SK-N-DZ (cell line): ENCODE measurements at regions not wholly inside any gene's neighbourhood (a gene's known extent, or its start where the extent isn't known, plus 50 kb on each side); places are given as distances from the start of the nearest gene placed in this dataset.
"Not testable (repeated sequence)": the region's sequence is repeated elsewhere in the genome, so short reads cannot be mapped to it uniquely, and the experiment has no call there.

ENCODE experiments used
- DNase-seq: peaks from one replicate; pipeline ENCODE4 v3.0.0-alpha.2; 2015; ENCODE audit warnings: low spot score

GRCh38 chr5:38149815-38150195, 108.6 kb upstream of the EGFLAM start:
- DNase-seq, result no peak

GRCh38 chr5:38148021-38148625, 110.2 kb upstream of the EGFLAM start:
- DNase-seq, result no peak

- DNase-seq, result no peak
Measured at GRCh38 chr5:38143384-38143783, 115.0 kb upstream of the EGFLAM start.

- no peak for DNase-seq
Measured at GRCh38 chr5:38141665-38142064, 116.7 kb upstream of the EGFLAM start.

GRCh38 chr5:38138574-38138973, 119.8 kb upstream of the EGFLAM start:
- DNase-seq, result no peak

- no peak for DNase-seq
Measured at GRCh38 chr5:38135486-38136039, 122.8 kb upstream of the EGFLAM start.

- no peak for DNase-seq
Measured at GRCh38 chr5:38134810-38135209, 123.5 kb upstream of the EGFLAM start.

GRCh38 chr5:38134294-38134693, 124.1 kb upstream of the EGFLAM start:
- not testable (repeated sequence) for DNase-seq

GRCh38 chr5:38131686-38132085, 126.7 kb upstream of the EGFLAM start:
- no peak for DNase-seq

GRCh38 chr5:38124321-38124720, 134.0 kb upstream of the EGFLAM start:
- DNase-seq, result no peak

- DNase-seq, result no peak
Measured at GRCh38 chr5:38121420-38121819, 136.9 kb upstream of the EGFLAM start.

- DNase-seq, result no peak
Measured at GRCh38 chr5:38119836-38120235, 138.5 kb upstream of the EGFLAM start.

- DNase-seq, result no peak
Measured at GRCh38 chr5:38117784-38118479, 140.4 kb upstream of the EGFLAM start.

- DNase-seq, result no peak
Measured at GRCh38 chr5:38115318-38115827, 143.0 kb upstream of the EGFLAM start.

- DNase-seq, result no peak
Measured at GRCh38 chr5:38113880-38114279, 144.5 kb upstream of the EGFLAM start.

GRCh38 chr5:38113456-38113855, 144.9 kb upstream of the EGFLAM start:
- DNase-seq, result no peak

- no peak for DNase-seq
Measured at GRCh38 chr5:38112938-38113337, 145.4 kb upstream of the EGFLAM start.

GRCh38 chr5:38110130-38110529, 148.2 kb upstream of the EGFLAM start:
- no peak for DNase-seq

- DNase-seq, result no peak
Measured at GRCh38 chr5:38107096-38107495, 151.3 kb upstream of the EGFLAM start.

GRCh38 chr5:38105801-38106200, 152.6 kb upstream of the EGFLAM start:
- DNase-seq, result no peak

GRCh38 chr5:38105231-38105570, 153.2 kb upstream of the EGFLAM start:
- no peak for DNase-seq

GRCh38 chr5:38104497-38105230, 153.7 kb upstream of the EGFLAM start:
- no peak for DNase-seq

GRCh38 chr5:38101897-38102296, 156.5 kb upstream of the EGFLAM start:
- DNase-seq, result no peak
